SJCRH30 (cell line): ENCODE measurements at regions not wholly inside any gene's neighbourhood (a gene's known extent, or its start where the extent isn't known, plus 50 kb on each side); places are given as distances from the start of the nearest gene placed in this dataset.

Source experiments
- DNase-seq, 2 experiments: peaks; one replicate each; pipeline ENCODE4 v3.0.0-alpha.2; 2015 to 2020
- H3K27ac ChIP-seq: fragments of 250-450 bp; sonication (Bioruptor Pico); 2 replicates; pipeline ENCODE4 v1.5.1; 2020; ENCODE audit warnings: mild to moderate bottlenecking, moderate library complexity
- H3K27me3 ChIP-seq: fragments of 250-450 bp; sonication (Bioruptor Pico); 2 replicates; pipeline ENCODE4 v1.5.1; 2020; ENCODE audit warnings: mild to moderate bottlenecking, moderate library complexity
- H3K36me3 ChIP-seq: fragments of 250-450 bp; sonication (Bioruptor Pico); 2 replicates; pipeline ENCODE4 v1.5.1; 2020; ENCODE audit warnings: mild to moderate bottlenecking, moderate library complexity
- H3K4me1 ChIP-seq: fragments of 250-450 bp; sonication (Bioruptor Pico); 2 replicates; pipeline ENCODE4 v1.5.1; 2020; ENCODE audit warnings: mild to moderate bottlenecking, moderate library complexity
- H3K4me3 ChIP-seq: fragments of 250-450 bp; sonication (Bioruptor Pico); 2 replicates; pipeline ENCODE4 v1.5.1; 2020; ENCODE audit warnings: mild to moderate bottlenecking, moderate library complexity
- H3K9me3 ChIP-seq: fragments of 250-450 bp; sonication (Bioruptor Pico); replicated peaks from 2 replicates; pipeline ENCODE4 v1.5.1; 2020; ENCODE audit warnings: mild to moderate bottlenecking, moderate library complexity

DNA sequence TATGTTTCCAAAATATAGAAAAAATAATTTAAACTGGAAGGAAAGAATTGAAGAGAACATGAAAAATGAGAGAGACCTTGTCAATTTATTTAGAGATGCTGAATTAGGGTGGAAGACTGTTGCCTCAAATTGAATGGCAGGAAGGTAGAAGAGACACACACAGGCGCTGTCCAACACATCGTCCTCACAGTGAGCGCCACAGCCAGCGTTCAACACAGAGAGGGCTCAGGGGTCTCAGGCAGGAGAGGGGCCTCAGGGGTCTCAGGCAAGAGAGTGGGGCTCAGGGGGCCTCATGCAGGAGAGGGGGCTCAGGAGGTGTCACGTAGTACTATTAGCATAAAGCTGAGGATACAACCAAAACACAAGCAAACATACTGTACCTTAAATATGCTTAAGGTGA lies 65.7 kb downstream of the TMEM18 start:
- no peak for DNase-seq
- no peak overlapping the region for H3K27ac ChIP-seq

DNA sequence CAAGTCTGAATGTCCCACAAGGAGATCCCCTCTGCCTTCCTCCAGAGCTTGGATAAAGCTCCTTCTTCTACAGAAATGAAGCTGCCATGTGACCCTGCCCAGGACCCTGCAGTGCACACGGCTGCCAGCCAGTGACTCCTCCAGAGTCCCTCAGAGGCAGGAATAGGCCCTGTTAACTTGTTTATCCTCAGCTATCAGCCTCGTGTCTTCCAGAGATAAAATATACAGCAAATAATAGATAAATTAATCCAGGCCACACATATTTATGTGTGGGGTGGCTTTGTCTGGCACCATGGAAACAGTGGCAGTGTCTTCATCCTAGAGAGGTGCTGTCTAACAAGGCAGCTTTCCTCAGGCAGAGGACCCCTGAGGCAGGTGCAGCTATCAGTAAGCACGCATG lies 66.7 kb downstream of the TMEM18 start:
- H3K36me3 ChIP-seq, result no peaks in the 10 kb centered on the region
- H3K27ac ChIP-seq, result no peak overlapping the region
- 0 out of 2 replicates have a peak, but pooled peaks cover 7% of the 10 kb centered on the region for H3K27me3 ChIP-seq
- no peaks in the 10 kb centered on the region for H3K9me3 ChIP-seq
- DNase-seq, result no peak
- H3K4me3 ChIP-seq, result no peak overlapping the region
- no peaks in the 10 kb centered on the region for H3K4me1 ChIP-seq

More for the DNA sequence above, 65.7 kb downstream of the TMEM18 start:
- Histone ChIP-seq H3K4me3 (no peak overlapping the region), H3K27me3 (0 out of 2 replicates have a peak, but pooled peaks cover 7% of the 10 kb centered on the region), H3K4me1 (no peaks in the 10 kb centered on the region), H3K9me3 (no peaks in the 10 kb centered on the region), H3K36me3 (no peaks in the 10 kb centered on the region)

DNA sequence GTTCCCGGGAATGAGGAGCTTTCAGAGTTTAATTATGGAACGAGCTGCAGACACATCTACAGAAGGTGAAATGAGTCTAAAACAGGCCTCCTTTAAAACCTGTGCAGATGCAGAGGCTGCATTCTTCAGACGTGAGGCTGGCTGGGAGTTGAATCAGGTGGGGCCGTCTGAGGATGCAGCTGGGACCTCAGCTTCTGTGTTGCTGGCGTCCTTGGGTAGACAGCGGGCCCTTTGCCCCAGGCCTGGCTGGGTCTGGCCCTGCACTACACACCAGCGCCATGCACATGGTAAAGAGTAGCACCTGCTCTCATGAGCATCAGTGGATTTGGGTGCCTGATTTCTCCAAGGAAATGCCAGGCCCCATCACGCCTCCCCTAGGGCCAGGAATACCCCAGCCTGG lies 67.3 kb downstream of the TMEM18 start:
- DNase-seq, result no peak
- Histone ChIP-seq H3K4me3 (no peak overlapping the region), H3K27ac (no peak overlapping the region), H3K27me3 (0 out of 2 replicates have a peak, but pooled peaks cover 7% of the 10 kb centered on the region), H3K4me1 (no peaks in the 10 kb centered on the region), H3K9me3 (no peaks in the 10 kb centered on the region), H3K36me3 (no peaks in the 10 kb centered on the region)

DNA sequence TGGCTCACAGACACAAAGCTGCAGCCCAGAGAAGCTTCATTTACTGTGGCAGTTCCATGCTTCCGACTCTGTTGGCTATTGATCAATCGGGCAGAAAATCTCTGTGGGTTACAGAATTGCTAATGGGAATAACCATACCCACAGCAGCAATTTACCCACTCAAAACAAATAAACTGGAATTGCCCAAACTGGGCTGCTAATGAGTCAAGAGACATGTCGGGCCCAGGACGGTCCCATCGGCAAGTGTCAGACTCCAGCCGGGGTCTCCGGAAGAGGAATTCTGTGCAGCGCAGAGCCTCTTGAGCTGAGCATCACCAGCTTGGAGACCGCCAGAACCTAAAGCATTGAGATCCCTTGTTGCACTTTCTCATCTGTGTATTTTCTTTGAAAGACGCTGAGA lies 67.8 kb downstream of the TMEM18 start:
- H3K27me3 ChIP-seq, result 0 out of 2 replicates have a peak, but pooled peaks cover 7% of the 10 kb centered on the region
- DNase-seq, result no peak

DNA sequence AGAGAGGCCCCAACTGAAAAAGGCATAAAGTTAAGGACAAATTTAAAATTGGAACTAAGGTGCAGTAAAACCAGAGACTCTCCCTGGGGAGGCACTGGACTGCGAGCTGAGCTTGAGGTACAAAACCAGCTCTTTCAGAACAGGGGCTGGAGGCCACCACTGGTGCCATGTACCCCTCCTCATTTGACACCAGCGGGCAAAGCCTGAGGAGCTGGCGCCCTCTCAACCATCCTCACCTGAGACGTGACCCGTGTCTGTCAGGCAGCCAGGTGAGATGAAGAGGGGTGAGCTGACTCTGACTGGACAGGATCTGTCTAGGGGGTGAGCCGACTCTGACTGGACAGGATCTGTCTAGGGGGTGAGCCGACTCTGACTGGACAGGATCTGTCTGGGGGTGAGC lies 68.5 kb downstream of the TMEM18 start:
- Histone ChIP-seq H3K4me1 (no peaks in the 10 kb centered on the region), H3K9me3 (no peaks in the 10 kb centered on the region), H3K36me3 (no peaks in the 10 kb centered on the region), H3K4me3 (no peak overlapping the region), H3K27ac (no peak overlapping the region), H3K27me3 (0 out of 2 replicates have a peak, but pooled peaks cover 7% of the 10 kb centered on the region)
- no peak for DNase-seq

More for the DNA sequence above, 67.8 kb downstream of the TMEM18 start:
- Histone ChIP-seq H3K27ac (no peak overlapping the region), H3K36me3 (no peaks in the 10 kb centered on the region), H3K4me3 (no peak overlapping the region), H3K9me3 (no peaks in the 10 kb centered on the region), H3K4me1 (no peaks in the 10 kb centered on the region)

DNA sequence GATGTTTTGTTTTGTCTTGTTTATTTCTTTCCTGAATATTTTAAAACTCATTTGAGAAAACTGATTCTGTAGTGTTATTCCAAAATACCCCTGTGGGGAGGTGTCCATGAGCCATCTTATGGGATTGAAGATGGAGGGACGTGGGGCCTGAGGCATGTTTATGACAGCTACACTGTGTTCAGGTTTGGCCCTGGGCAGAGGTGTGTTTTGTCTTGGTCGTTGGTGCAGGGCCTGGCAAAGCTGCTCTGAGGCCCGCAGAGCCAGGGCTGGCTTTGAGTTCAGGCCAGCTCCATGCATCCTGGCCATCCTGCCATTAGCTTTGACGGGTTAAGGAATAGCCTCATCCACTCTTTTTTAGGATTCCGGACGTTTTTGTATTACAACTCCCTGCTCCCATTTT lies 68.9 kb downstream of the TMEM18 start:
- Histone ChIP-seq H3K27ac (no peak overlapping the region), H3K9me3 (no peaks in the 10 kb centered on the region), H3K27me3 (0 out of 2 replicates have a peak, but pooled peaks cover 7% of the 10 kb centered on the region)

DNA sequence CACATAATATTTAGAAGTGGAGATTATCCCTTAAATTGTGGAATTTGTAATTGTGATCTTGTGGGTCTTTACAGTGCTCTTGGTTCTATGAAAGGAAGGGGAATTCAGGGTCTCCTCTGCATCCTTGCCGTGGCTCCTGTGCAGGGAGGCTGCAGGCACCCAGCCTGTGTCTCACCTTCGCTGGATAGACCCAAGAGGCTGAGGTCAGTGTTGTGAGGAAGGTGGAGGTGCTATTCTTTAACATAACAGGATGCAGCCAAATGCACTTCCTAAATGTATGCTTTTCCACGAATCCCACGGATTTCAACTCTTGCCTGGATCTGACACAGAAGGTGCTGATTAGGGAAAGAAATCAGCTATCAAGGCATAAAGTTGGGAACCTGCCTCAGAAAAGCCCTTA lies 69.5 kb downstream of the TMEM18 start:
- Histone ChIP-seq H3K27me3 (0 out of 2 replicates have a peak, but pooled peaks cover 7% of the 10 kb centered on the region), H3K9me3 (no peaks in the 10 kb centered on the region), H3K27ac (no peak overlapping the region), H3K4me3 (no peak overlapping the region), H3K36me3 (no peaks in the 10 kb centered on the region), H3K4me1 (no peaks in the 10 kb centered on the region)
- DNase-seq, result no peak

More for the DNA sequence above, 68.9 kb downstream of the TMEM18 start:
- Histone ChIP-seq H3K4me3 (no peak overlapping the region), H3K4me1 (no peaks in the 10 kb centered on the region), H3K36me3 (no peaks in the 10 kb centered on the region)
- DNase-seq, result no peak

DNA sequence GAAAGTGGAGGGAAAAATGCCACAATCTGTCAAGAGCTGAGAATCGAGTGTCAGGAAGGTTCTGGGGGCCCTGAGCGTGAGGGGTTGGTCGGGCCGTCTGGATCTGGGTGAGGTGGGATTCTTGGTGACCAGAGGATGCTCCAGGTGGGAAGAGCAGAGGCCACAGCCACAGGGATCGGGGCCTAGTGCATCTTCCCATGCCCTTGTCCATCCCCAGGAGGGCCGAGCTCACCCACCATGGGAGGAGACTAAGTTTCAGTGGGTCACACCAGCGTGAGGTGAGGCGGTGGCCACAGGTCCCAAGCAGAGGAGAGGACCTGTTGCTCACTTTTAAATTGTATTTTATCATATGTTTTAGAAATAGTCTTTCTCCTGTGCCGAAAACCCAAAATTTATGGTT lies 70.0 kb downstream of the TMEM18 start:
- H3K36me3 ChIP-seq, result no peaks in the 10 kb centered on the region
- peaks cover 7% of the 10 kb centered on the region; the same call in 1 of the 2 replicates for H3K27me3 ChIP-seq
- no peaks in the 10 kb centered on the region for H3K9me3 ChIP-seq
- no peaks in the 10 kb centered on the region for H3K4me1 ChIP-seq
- no peak overlapping the region for H3K27ac ChIP-seq
- H3K4me3 ChIP-seq, result no peak overlapping the region
- DNase-seq, result no peak

DNA sequence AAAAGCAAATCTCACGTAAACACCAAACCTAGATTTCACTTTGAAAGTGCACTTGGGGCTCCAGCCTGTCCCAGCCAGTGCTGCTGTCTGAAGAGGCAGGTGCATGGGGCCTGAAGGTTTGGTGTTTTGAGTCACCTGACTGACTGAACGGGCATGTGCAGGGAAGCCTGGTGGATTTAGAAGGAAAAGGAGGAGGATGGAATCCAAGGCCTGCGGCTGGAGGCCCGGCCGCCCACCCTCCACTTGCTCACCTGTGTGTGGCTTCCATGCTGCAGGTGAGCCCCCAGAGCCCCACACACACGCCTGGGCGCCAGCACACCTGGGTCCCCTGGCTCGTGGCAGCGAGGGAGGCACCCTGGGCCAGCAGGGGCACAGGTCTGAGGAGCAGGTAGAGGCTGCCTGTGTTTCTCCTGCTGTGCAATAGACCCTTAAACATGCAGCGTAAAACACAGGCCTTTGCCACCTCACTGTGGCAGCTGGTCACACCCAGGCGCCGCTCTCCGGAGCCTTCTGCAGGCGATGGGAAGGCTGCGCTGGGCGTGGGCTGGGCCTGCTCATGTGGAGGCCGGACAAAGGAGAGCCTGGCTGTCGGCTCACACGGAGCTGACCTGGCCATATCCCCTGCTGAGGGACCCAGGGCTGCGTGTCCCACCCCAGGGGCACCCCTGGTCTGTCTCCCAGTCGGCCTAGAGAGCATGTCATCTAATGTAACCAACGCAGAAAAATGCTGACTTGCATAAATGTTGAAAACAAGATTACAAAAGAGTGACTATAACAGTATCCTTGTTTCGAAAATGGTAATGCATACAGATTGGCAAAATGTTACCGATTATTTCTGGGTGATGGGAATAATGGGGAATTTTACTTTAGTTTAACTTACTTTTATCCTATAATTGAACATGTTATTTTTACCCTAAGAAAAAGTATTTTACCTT lies 71.3 kb downstream of the TMEM18 start:
- no peak overlapping the region for H3K27ac ChIP-seq
- no peak overlapping the region for H3K4me3 ChIP-seq
- H3K27me3 ChIP-seq, result peaks cover 7% of the 10 kb centered on the region; the same call in 1 of the 2 replicates
- no peak for DNase-seq
- no peaks in the 10 kb centered on the region for H3K4me1 ChIP-seq
- H3K9me3 ChIP-seq, result no peaks in the 10 kb centered on the region
- H3K36me3 ChIP-seq, result no peaks in the 10 kb centered on the region

DNA sequence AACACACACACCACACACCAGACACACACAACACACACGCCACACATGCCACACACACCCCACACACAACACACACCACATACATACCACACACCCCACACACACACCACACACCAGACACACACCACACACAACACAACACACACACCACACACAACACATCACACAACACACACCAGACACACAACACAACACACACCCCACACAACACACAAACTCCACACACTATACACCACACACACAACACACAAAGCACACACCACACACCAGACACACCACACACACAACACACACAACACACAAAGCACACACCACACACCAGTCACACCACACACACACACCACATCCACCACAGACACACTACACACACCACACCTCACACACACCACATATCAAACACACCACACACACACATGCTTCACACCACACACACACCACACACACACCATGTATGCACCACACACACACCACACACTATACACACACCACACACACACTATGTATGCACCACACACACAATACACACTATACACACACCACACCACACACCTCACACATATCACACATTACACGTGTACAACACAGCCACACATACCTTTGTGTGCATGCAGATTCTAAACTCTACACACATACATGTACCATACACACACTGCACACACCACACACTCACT lies 72.2 kb downstream of the TMEM18 start:
- H3K27ac ChIP-seq, result no peak overlapping the region
- H3K9me3 ChIP-seq, result no peaks in the 10 kb centered on the region
- no peaks in the 10 kb centered on the region for H3K4me1 ChIP-seq
- H3K27me3 ChIP-seq, result peaks cover 6% of the 10 kb centered on the region; the same call in 1 of the 2 replicates
- no peak overlapping the region for H3K4me3 ChIP-seq
- no peak for DNase-seq
- no peaks in the 10 kb centered on the region for H3K36me3 ChIP-seq

DNA sequence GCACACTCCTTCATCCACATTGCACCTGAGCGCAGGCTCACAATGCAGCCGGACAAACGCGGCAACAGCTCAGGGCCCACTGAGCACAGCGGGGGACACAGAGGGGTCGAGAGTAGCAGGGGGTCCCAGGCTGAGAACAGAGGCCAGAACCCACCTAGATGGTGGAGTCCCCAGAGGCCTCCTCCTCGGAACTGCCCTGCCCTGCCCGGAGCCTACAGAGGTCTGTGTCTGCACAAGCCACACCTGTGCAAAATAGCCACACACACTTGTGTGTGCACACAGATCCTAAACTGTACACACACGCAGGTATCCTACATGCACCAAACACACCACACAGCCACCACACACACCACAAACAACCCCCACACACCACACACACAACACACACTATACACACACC lies 72.8 kb downstream of the TMEM18 start:
- Histone ChIP-seq H3K9me3 (no peaks in the 10 kb centered on the region), H3K4me3 (no peak overlapping the region), H3K4me1 (no peaks in the 10 kb centered on the region), H3K27me3 (peaks cover 7% of the 10 kb centered on the region; the same call in 1 of the 2 replicates), H3K27ac (no peak overlapping the region), H3K36me3 (no peaks in the 10 kb centered on the region)
- DNase-seq, result no peak

DNA sequence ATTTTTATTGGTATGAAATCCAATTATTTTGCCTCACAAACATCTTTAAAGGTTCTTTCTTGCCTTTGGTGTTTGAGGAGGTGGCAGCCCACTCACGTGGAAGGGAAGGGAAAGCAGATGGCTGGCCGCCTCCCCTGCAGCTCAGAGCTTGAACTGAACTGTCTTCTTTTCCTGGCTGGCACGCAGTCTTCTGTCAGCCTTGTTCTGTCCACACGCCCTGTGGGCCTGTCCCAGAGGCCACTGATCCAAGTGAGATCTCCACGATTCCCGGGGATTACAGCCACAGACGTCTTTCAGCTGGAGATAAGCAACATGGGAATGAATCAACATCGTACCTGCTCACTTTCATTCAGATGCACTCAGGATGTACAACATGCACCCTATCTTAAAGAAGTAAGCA lies 73.3 kb downstream of the TMEM18 start:
- no peaks in the 10 kb centered on the region for H3K9me3 ChIP-seq
- no peak overlapping the region for H3K27ac ChIP-seq
- no peak for DNase-seq
- H3K4me1 ChIP-seq, result no peaks in the 10 kb centered on the region
- H3K4me3 ChIP-seq, result no peak overlapping the region
- H3K27me3 ChIP-seq, result peaks cover 7% of the 10 kb centered on the region; the same call in 1 of the 2 replicates
- no peaks in the 10 kb centered on the region for H3K36me3 ChIP-seq

DNA sequence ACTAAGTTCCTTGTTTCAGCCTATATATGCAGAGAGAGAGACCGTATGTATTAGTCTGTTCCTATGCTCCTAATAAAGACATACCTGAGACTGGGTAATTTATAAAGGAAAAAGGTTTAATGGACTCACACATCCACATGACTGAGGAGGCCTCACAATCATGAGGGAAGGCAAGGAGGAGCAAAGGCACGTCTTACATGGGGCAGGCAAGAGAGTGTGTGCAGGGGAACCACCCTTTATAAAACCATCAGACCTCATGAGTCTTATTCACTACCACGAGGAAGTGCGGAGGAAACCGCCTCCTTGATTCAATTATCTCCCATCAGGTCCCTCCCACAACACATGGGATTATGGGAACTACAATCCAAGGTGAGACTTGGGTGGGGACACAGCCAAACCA lies 73.8 kb downstream of the TMEM18 start:
- no peak overlapping the region for H3K4me3 ChIP-seq
- no peak for DNase-seq
- no peak overlapping the region for H3K27ac ChIP-seq

DNA sequence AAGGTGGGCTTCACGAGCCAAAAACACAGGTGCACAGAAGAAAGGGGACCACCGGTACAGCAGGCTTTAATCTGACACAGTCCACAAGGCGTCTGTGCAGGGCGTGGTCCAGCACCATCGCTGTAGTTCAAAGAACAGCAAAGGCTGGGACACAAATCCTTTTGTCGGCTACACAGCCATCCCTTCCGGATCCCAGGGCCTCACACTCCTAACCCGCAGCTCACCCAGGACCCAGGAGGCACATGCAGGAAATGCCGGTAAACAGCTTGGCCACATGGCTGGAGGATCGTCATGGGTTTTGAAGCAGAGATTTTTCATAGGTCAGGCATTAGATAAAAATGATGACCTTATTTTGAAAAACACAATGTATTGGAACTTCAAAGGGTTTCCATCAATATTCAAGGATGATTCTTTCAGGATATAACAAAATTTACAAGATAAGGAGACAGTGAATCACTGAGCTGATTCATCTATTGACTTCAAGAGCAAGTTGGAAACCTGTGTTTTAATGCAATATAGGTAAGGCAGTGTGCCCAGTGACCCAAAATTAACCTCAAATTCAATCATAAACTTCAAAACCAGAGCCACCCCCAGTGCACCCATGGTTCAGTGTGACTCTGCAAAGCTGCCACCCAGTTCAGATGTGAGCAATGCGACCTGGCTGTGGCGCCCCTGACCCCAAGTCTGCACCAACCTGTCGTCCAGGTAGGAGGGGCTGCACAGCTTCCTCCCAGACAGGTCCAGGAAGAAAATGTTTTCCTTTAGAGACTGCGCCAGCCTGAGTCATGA lies 74.4 kb downstream of the TMEM18 start:
- peaks cover 7% of the 10 kb centered on the region for H3K27me3 ChIP-seq
- H3K4me3 ChIP-seq, result no peak overlapping the region
- H3K9me3 ChIP-seq, result no peaks in the 10 kb centered on the region
- DNase-seq, result no peak
- no peaks in the 10 kb centered on the region for H3K36me3 ChIP-seq
- H3K27ac ChIP-seq, result no peak overlapping the region
- H3K4me1 ChIP-seq, result no peaks in the 10 kb centered on the region

More for the DNA sequence above, 73.8 kb downstream of the TMEM18 start:
- Histone ChIP-seq H3K36me3 (no peaks in the 10 kb centered on the region), H3K27me3 (peaks cover 7% of the 10 kb centered on the region; the same call in 1 of the 2 replicates), H3K9me3 (no peaks in the 10 kb centered on the region), H3K4me1 (no peaks in the 10 kb centered on the region)
